HEK293T (cell line): ENCODE measurements at regions not wholly inside any gene's neighbourhood (a gene's known extent, or its start where the extent isn't known, plus 50 kb on each side); places are given as distances from the start of the nearest gene placed in this dataset.

ENCODE experiments used
- FOXA1 ChIP-seq: fragments of 450-650 bp; IDR thresholded peaks from 2 replicates; pipeline ENCODE4 v1.6.1; 2016; ENCODE audit warnings: mild to moderate bottlenecking
- FOXM1 ChIP-seq: fragments of 450-650 bp; IDR thresholded peaks from 2 replicates; pipeline ENCODE4 v1.6.1; 2017; ENCODE audit warnings: mild to moderate bottlenecking, borderline replicate concordance

- TF ChIP-seq FOXM1 (no peak), FOXA1 (no peak)
These were observed 158.5 kb upstream of the CACNA2D1 start for GRCh38 chr7:82602066-82602465.
